Liver (tissue), 8 donors: ENCODE measurements at regions not wholly inside any gene's neighbourhood (a gene's known extent, or its start where the extent isn't known, plus 50 kb on each side); places are given as distances from the start of the nearest gene placed in this dataset.

ENCODE experiments used
- DNase-seq: peaks from one replicate; pipeline ENCODE4 v3.0.0-alpha.2; 2017; ENCODE audit warnings: low spot score
- H3K27ac ChIP-seq, 2 donors: one replicate each; pipeline ENCODE4 v1.7.0; 2013; ENCODE audit warnings: inconsistent platforms in 2 of 2, low read length in 2 of 2, control low read depth in 1 of 2, low read depth in 1 of 2, mild to moderate bottlenecking in 1 of 2
- H3K27me3 ChIP-seq, 4 donors: one replicate each; pipeline versions ENCODE4 v1.6.1 to v1.7.0; 2013; ENCODE audit warnings: low read length in 3 of 4, inconsistent platforms in 1 of 4, mild to moderate bottlenecking in 1 of 4, moderate library complexity in 1 of 4; ENCODE audit not compliant: control insufficient read depth in 4 of 4, insufficient read depth in 4 of 4
- H3K36me3 ChIP-seq, 4 donors: one replicate each; pipeline versions ENCODE4 v1.6.1 to v1.7.0; 2013; ENCODE audit warnings: low read length in 3 of 4, mild to moderate bottlenecking in 3 of 4, low read depth in 1 of 4, moderate library complexity in 1 of 4; ENCODE audit not compliant: control insufficient read depth in 4 of 4, insufficient read depth in 3 of 4
- H3K4me1 ChIP-seq, 4 donors: one replicate each; pipeline versions ENCODE4 v1.6.1 to v1.7.0; 2013; ENCODE audit warnings: low read length in 3 of 4, mild to moderate bottlenecking in 3 of 4, moderate library complexity in 1 of 4; ENCODE audit not compliant: control insufficient read depth in 4 of 4, insufficient read depth in 4 of 4
- H3K4me3 ChIP-seq, 3 donors: one replicate each; pipeline versions ENCODE4 v1.6.1 to v1.7.0; 2013; ENCODE audit warnings: low read length in 3 of 3, control low read depth in 1 of 3, low read depth in 1 of 3, mild to moderate bottlenecking in 1 of 3
- H3K9ac ChIP-seq, 2 donors: one replicate each; pipeline ENCODE4 v1.7.0; 2013; ENCODE audit warnings: low read length in 2 of 2, mild to moderate bottlenecking in 2 of 2, moderate library complexity in 2 of 2, control low read depth in 1 of 2, low read depth in 1 of 2
- H3K9me3 ChIP-seq, 4 donors: one replicate each; pipeline versions ENCODE4 v1.6.1 to v1.7.0; 2013; ENCODE audit warnings: low read length in 3 of 4; ENCODE audit not compliant: control insufficient read depth in 4 of 4
- CTCF ChIP-seq: fragments of 150-350 bp; IDR thresholded peaks from 2 replicates; pipeline ENCODE4 v1.5.1; 2017; ENCODE audit warnings: improper control_type of control experiment, low read depth, low read length; ENCODE audit not compliant: missing input control
- EGR1 ChIP-seq, 2 donors: IDR thresholded peaks; 2 replicates each; pipeline ENCODE4 v1.6.1; 2016 to 2018; ENCODE audit warnings: antibody characterized with exemption in 2 of 2, low read depth in 2 of 2
- FOXA1 ChIP-seq: IDR thresholded peaks from 2 replicates; pipeline ENCODE4 v1.6.1; 2016; ENCODE audit warnings: antibody characterized with exemption
- FOXA2 ChIP-seq: IDR thresholded peaks from 2 replicates; pipeline ENCODE4 v1.6.1; 2016; ENCODE audit warnings: antibody characterized with exemption
- GABPA ChIP-seq, 2 donors: IDR thresholded peaks in 1 of 2; conservative IDR thresholded peaks in 1 of 2; 2 replicates each; pipeline ENCODE4 v1.6.1; 2016; ENCODE audit warnings: antibody characterized with exemption in 2 of 2, mild to moderate bottlenecking in 1 of 2, moderate library complexity in 1 of 2
- HNF4A ChIP-seq, 2 donors: conservative IDR thresholded peaks; 2 replicates each; pipeline ENCODE4 v1.6.1; 2016; ENCODE audit warnings: antibody characterized with exemption in 2 of 2, mild to moderate bottlenecking in 2 of 2
- HNF4G ChIP-seq: IDR thresholded peaks from 2 replicates; pipeline ENCODE4 v1.6.1; 2016; ENCODE audit warnings: antibody characterized with exemption
- JUND ChIP-seq, 2 donors: IDR thresholded peaks; 2 replicates each; pipeline ENCODE4 v1.6.1; 2016; ENCODE audit warnings: antibody characterized with exemption in 2 of 2
- NR2F2 ChIP-seq: IDR thresholded peaks from 2 replicates; pipeline ENCODE4 v1.6.1; 2016; ENCODE audit warnings: antibody characterized with exemption
- RAD21 ChIP-seq, 2 donors: IDR thresholded peaks; 2 replicates each; pipeline ENCODE4 v1.6.1; 2016; ENCODE audit warnings: antibody characterized with exemption in 2 of 2, mild to moderate bottlenecking in 2 of 2
- REST ChIP-seq: IDR thresholded peaks from 2 replicates; pipeline ENCODE4 v1.6.1; 2016; ENCODE audit warnings: antibody characterized with exemption, mild to moderate bottlenecking
- RXRA ChIP-seq, 2 donors: IDR thresholded peaks; 2 replicates each; pipeline ENCODE4 v1.6.1; 2017 to 2018; ENCODE audit warnings: antibody characterized with exemption in 2 of 2, mild to moderate bottlenecking in 1 of 2
- SP1 ChIP-seq: IDR thresholded peaks from 2 replicates; pipeline ENCODE4 v1.6.1; 2018; ENCODE audit warnings: antibody characterized with exemption, mild to moderate bottlenecking
- TAF1 ChIP-seq: conservative IDR thresholded peaks from 2 replicates; pipeline ENCODE4 v1.6.1; 2016; ENCODE audit warnings: antibody characterized with exemption, mild to moderate bottlenecking
- YY1 ChIP-seq: IDR thresholded peaks from 2 replicates; pipeline ENCODE4 v1.6.1; 2016; ENCODE audit warnings: antibody characterized with exemption, mild to moderate bottlenecking
- WGBS: extraction: QIAGEN DNeasy Blood & Tissue Kit; methylation state at CpG from one replicate; pipeline ENCODE4 v1.1.7; 2013; 5-methylcytosine and 5-hydroxymethylcytosine counted together
- donor health status: healthy.
- donor health status: healthy.
- donor health status: healthy.
- donor health status: healthy.
- donor health status: healthy.

- no peak for TF ChIP-seq CTCF
These were observed 81.2 kb downstream of the SPRY1 start (continued) for GRCh38 chr4:123477711-123478209.

- Histone ChIP-seq H3K9me3 (no peaks in the 10 kb centered on the region), H3K4me1 (peaks cover 0 to 9% (median 0%) of the 10 kb centered on the region in 4 donors), H3K27ac (no peak overlapping the region), H3K4me3 (no peak overlapping the region), H3K9ac (no peak overlapping the region), H3K27me3 (no peaks in the 10 kb centered on the region), H3K36me3 (no peaks in the 10 kb centered on the region)
- DNase-seq, result peak; percentile 50
- 45% methylated on average over 6 of the region's 6 CpGs for WGBS
- peak in 1 of 2 donors; percentile 47 for TF ChIP-seq RAD21 (IDR thresholded peaks at IDR 0.05)
- no peak for TF ChIP-seq RXRA (IDR thresholded peaks at IDR 0.05)
- no peak for TF ChIP-seq TAF1
- TF ChIP-seq SP1, result peak; percentile 55
- TF ChIP-seq HNF4A (conservative IDR thresholded peaks at IDR 0.05), result peak in 1 of 2 donors; percentile 15
These were observed 82.3 kb downstream of the SPRY1 start for GRCh38 chr4:123478859-123479345.

- 46% methylated on average over 2 of the region's 2 CpGs for WGBS
- H3K4me1 ChIP-seq, result peaks cover 0 to 9% (median 0%) of the 10 kb centered on the region in 4 donors
- no peaks in the 10 kb centered on the region for H3K9me3 ChIP-seq
- no peaks in the 10 kb centered on the region for H3K27me3 ChIP-seq
- DNase-seq, result no peak
- no peak for TF ChIP-seq GABPA (IDR thresholded peaks at IDR 0.05 in 1 of 2, conservative IDR thresholded peaks at IDR 0.05 in 1 of 2)
- TF ChIP-seq NR2F2, result no peak
- TF ChIP-seq FOXA2, result peak; percentile 33
- TF ChIP-seq FOXA1, result peak; percentile 21
- peak in 1 of 2 donors; percentile 16 for TF ChIP-seq RAD21 (IDR thresholded peaks at IDR 0.05)
- no peak for TF ChIP-seq CTCF
- H3K9ac ChIP-seq, result no peak overlapping the region
- H3K4me3 ChIP-seq, result no peak overlapping the region
- no peak overlapping the region for H3K27ac ChIP-seq
- no peaks in the 10 kb centered on the region for H3K36me3 ChIP-seq
These were observed 83.3 kb downstream of the SPRY1 start for GRCh38 chr4:123479944-123480343.

- H3K27ac ChIP-seq, result no peak overlapping the region
- no peak for DNase-seq
- no peak overlapping the region for H3K4me3 ChIP-seq
- H3K27me3 ChIP-seq, result no peaks in the 10 kb centered on the region
- H3K36me3 ChIP-seq, result no peaks in the 10 kb centered on the region
- 89% methylated on average over 7 of the region's 7 CpGs for whole genome bisulfite sequencing
- H3K4me1 ChIP-seq, result peaks cover 0 to 9% (median 0%) of the 10 kb centered on the region in 4 donors
- TF ChIP-seq GABPA (IDR thresholded peaks at IDR 0.05 in 1 of 2, conservative IDR thresholded peaks at IDR 0.05 in 1 of 2) (no peak), REST (no peak), SP1 (no peak), RAD21 (IDR thresholded peaks at IDR 0.05) (no peak), HNF4A (conservative IDR thresholded peaks at IDR 0.05) (no peak), JUND (IDR thresholded peaks at IDR 0.05) (no peak), HNF4G (no peak), NR2F2 (no peak), TAF1 (no peak), YY1 (no peak), EGR1 (IDR thresholded peaks at IDR 0.05; ENCODE audit: low read depth in 2 of 2) (no peak), FOXA2 (no peak), FOXA1 (no peak), RXRA (IDR thresholded peaks at IDR 0.05) (no peak)
- H3K9me3 ChIP-seq, result no peaks in the 10 kb centered on the region
- no peak overlapping the region for H3K9ac ChIP-seq
These were observed 84.3 kb downstream of the SPRY1 start for GRCh38 chr4:123480706-123481418.
